ENCODE measurements at regions not wholly inside any gene's neighbourhood (a gene's known extent, or its start where the extent isn't known, plus 50 kb on each side); places are given as distances from the start of the nearest gene placed in this dataset.

DNA sequence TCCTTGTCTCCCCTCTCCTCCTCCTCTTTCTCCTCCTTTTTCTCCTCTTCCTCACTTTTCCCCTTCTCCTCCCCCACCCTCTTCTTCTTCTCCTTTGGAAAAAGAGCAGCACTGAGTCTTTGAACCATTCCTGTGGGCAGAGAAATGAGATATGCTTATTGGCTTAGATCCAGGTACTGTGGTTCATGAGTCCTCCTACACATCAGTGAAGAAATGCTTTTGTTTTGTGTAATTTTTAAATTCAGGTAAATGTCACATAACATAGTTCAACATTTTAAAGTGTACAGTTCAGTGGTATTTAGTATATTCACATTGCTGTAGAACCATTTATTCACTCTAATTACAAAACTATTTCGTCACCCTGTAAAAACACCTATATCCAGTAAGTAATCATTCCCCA is 402.1 kb downstream of the AACS start:
- H3K9me3 ChIP-seq (replicated peaks), result no peaks in the 10 kb centered on the region
- no peaks in the 10 kb centered on the region for H3K4me1 ChIP-seq (replicated peaks)
- H3K4me3 ChIP-seq, result no peak overlapping the region
- H3K27me3 ChIP-seq (replicated peaks), result no peaks in the 10 kb centered on the region
- H3K27ac ChIP-seq, result no peak overlapping the region
- H3K36me3 ChIP-seq, result no peaks in the 10 kb centered on the region
- DNase-seq (ENCODE audit: low read depth in 1 of 2, low spot score in 2 of 2), result no peak

DNA sequence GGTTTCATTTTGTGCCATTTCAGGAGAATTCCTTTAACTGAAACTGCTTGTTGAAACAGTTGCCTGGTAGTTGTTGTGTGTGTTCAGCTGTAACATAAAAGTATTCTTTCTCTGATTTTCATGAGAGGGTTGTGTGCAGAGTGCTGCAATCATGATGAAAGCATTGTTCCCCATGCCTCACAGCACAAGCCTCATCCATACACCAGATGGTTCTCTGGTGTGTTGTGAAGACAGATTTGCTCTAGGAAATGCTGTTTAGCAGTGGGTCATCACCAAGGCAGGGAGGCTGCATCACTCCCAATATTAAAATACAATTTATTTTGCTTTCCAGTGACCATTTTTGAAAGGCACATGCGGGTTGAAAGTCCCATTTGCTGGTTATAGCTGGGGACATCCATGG is 404.4 kb downstream of the AACS start:
- no peak for DNase-seq (ENCODE audit: low read depth in 1 of 2, low spot score in 2 of 2)
- Histone ChIP-seq H3K4me1 (replicated peaks) (no peaks in the 10 kb centered on the region), H3K36me3 (no peaks in the 10 kb centered on the region), H3K27me3 (replicated peaks) (no peaks in the 10 kb centered on the region), H3K9me3 (replicated peaks) (no peaks in the 10 kb centered on the region), H3K4me3 (no peak overlapping the region), H3K27ac (no peak overlapping the region)

DNA sequence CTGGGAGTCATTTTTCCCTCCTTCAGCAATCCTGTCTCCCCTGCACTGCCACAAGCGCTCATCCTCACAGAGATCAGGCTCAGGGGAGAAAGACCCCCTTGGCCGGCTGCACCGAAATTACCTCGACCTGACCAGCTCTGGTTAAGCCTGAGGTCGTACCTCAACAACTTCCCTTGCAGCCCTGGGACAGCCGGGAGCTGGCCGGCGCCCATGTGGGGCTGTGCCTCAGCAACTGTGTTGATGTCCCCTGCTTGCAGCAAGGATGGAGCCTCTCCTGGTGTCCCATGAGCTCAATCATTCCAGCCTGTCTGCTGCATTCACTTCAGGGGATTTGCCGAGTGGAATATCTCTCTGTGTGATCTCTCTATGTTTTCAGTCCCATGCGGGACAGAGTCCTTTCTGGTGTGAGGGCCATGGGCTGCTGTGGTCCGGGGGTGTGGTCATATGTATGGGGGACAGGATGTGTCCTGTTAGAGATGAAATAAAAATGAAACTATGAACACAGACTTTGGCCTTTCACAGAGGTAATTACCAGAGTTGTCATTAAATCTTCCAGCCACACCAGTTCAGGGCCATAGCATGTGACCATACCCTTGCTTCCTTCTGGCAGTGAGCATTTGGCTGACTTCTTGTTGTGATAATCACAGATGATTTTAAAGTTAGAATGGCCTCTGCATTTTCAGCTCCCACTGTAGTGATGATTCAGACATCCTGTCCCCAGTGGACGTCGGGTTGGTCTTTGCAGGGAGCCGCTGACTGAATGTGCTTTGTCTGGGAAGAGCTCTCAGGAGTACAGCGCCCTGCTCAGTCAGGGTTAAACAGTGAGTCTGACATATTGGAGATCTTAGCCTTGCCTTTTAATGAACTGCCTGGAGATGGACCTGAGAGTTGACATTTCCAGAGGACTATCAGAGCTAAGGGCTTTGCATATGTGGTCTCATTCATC is 405.9 kb downstream of the AACS start:
- Histone ChIP-seq H3K4me3 (no peak overlapping the region), H3K27me3 (replicated peaks) (no peaks in the 10 kb centered on the region), H3K27ac (no peak overlapping the region), H3K4me1 (replicated peaks) (no peaks in the 10 kb centered on the region), H3K36me3 (no peaks in the 10 kb centered on the region), H3K9me3 (replicated peaks) (no peaks in the 10 kb centered on the region)
- DNase-seq (ENCODE audit: low read depth in 1 of 2, low spot score in 2 of 2), result no peak

GRCh38 chr12:125473501-125473900 is 408.3 kb downstream of the AACS start:
- DNase-seq (ENCODE audit: low read depth in 1 of 2, low spot score in 2 of 2), result no peak
- no peak overlapping the region for H3K4me3 ChIP-seq
- H3K36me3 ChIP-seq, result no peaks in the 10 kb centered on the region
- H3K27ac ChIP-seq, result no peak overlapping the region
- no peaks in the 10 kb centered on the region for H3K9me3 ChIP-seq (replicated peaks)
- no peaks in the 10 kb centered on the region for H3K4me1 ChIP-seq (replicated peaks)
- no peaks in the 10 kb centered on the region for H3K27me3 ChIP-seq (replicated peaks)

- Histone ChIP-seq H3K27ac (no peak overlapping the region), H3K27me3 (replicated peaks) (no peaks in the 10 kb centered on the region), H3K4me1 (replicated peaks) (no peaks in the 10 kb centered on the region), H3K36me3 (no peaks in the 10 kb centered on the region), H3K4me3 (no peak overlapping the region), H3K9me3 (replicated peaks) (no peaks in the 10 kb centered on the region)
- no peak for DNase-seq (ENCODE audit: low read depth in 1 of 2, low spot score in 2 of 2)
Measured at GRCh38 chr12:125487336-125487735, 422.1 kb downstream of the AACS start.

DNA sequence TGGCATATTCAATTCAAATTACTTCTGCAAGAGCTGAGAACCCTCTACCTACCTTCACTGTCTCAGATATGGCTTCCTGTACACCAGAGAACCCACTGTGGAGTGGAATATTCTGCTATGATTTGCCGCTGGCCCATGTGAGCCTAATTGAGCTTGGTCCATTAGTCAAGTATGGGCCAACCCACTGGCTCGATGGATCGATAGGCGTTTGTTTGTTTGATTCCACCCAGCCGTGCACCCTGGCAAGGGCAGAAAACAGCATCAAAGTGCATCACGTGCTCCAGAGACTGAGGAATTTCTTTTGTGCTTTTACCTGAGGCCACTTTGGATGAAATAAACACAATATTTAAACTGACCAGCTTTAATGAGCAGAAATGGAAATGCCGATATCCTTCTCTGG is 426.3 kb downstream of the AACS start:
- Histone ChIP-seq H3K27ac (no peak overlapping the region), H3K4me3 (no peak overlapping the region), H3K27me3 (replicated peaks) (no peaks in the 10 kb centered on the region), H3K9me3 (replicated peaks) (no peaks in the 10 kb centered on the region), H3K4me1 (replicated peaks) (no peaks in the 10 kb centered on the region), H3K36me3 (no peaks in the 10 kb centered on the region)
- no peak for DNase-seq (ENCODE audit: low read depth in 1 of 2, low spot score in 2 of 2)

DNA sequence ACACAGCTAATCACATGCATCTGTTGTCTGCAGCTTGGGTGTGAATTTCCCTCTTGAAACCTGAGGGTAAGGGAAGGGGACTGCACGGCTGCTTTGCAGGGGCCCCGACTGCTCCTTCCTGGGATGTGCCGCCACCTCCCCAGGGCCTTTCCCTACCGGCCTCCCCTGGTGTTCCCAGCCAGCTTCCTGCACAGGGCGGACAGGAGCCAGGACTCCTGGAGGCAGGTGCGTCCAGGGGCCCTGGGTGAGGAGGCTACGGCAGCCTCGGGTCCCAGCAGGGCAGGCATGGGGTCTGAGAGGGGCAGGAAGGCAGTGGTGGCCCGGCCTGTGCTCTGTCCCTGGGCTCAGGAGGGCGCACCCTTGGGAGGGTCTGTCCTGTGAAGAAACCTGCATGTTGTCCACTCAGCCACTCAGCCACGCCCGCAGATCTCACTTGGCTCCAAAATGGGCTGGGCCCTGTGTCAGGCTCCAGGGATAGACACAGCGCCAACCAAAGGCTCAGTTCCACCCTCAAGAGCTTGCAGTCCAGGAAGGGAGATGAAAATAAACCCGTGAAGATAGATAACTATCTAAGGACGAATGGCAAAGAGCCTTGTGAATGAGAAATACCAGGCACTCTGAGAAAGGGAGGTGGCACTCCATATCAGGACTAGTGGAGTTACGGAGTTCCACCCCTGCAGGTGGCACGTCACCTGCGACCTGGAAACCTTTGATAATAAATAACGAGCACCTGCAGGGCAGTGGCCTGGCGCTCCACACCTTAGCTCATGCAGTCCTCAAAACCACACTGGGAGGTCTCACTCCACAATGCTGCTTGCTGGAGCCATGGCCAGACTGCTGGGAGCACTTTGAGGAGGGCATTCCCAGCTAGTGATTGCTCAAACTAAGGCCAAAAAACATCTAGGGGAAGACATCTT is 427.4 kb downstream of the AACS start:
- Histone ChIP-seq H3K4me3 (no peak overlapping the region), H3K4me1 (replicated peaks) (no peaks in the 10 kb centered on the region), H3K36me3 (no peaks in the 10 kb centered on the region), H3K27me3 (replicated peaks) (no peaks in the 10 kb centered on the region), H3K9me3 (replicated peaks) (no peaks in the 10 kb centered on the region), H3K27ac (no peak overlapping the region)
- DNase-seq (ENCODE audit: low read depth in 1 of 2, low spot score in 2 of 2), result no peak

DNA sequence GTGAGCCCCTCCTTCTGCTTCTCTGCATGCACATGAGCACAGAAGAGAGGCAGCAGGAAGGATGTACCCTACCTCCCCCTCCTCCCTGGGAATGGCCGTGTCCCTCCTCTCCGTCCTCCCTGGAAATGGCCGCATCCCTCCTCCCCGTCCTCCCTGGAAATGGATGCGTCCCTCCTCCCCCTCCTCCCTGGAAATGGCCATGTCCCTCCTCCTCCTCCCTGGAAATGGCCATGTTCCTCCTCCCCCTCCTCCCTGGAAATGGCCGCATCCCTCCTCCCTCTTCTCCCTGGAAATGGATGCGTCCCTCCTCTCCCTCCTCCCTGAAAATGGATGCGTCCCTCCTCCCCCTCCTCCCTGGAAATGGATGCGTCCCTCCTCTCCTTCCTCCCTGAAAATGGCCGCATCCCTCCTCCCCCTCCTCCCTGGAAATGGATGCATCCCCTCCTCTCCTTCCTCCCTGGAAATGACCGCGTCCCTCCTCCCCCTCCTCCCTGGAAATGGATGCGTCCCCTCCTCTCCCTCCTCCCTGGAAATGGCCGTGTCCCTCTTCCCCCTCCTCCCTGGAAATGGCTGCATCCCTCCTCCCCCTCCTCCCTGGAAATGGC is 428.6 kb downstream of the AACS start:
- Histone ChIP-seq H3K4me1 (replicated peaks) (no peaks in the 10 kb centered on the region), H3K27ac (no peak overlapping the region), H3K27me3 (replicated peaks) (no peaks in the 10 kb centered on the region), H3K36me3 (no peaks in the 10 kb centered on the region), H3K4me3 (no peak overlapping the region), H3K9me3 (replicated peaks) (no peaks in the 10 kb centered on the region)
- DNase-seq (ENCODE audit: low read depth in 1 of 2, low spot score in 2 of 2), result no peak

GRCh38 chr12:125503128-125503527 is 437.9 kb downstream of the AACS start:
- no peak for DNase-seq (ENCODE audit: low read depth in 1 of 2, low spot score in 2 of 2)
- Histone ChIP-seq H3K27ac (no peak overlapping the region), H3K36me3 (no peaks in the 10 kb centered on the region), H3K27me3 (replicated peaks) (no peaks in the 10 kb centered on the region), H3K9me3 (replicated peaks) (no peaks in the 10 kb centered on the region), H3K4me1 (replicated peaks) (no peaks in the 10 kb centered on the region), H3K4me3 (no peak overlapping the region)

DNA sequence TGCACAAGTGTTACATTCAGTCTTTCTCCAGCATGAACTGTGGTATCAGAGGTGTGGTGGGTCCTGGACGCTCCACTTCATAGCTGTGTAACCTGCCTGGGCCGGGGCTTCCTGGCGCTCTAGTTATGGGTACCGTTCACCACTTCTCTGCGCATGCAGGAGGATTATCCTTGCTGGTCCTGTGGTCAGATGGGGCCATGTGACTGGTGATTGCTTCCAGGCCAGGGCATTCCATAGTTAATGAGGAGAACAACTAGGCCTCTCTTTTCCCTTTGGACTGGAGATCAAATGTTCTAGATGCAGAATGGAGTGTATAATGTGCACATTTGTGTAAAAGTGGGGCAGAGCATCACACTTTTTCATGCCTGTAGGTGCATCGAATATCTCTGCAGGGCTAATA is 444.0 kb downstream of the AACS start:
- no peaks in the 10 kb centered on the region for H3K36me3 ChIP-seq
- no peaks in the 10 kb centered on the region for H3K27me3 ChIP-seq (replicated peaks)
- H3K9me3 ChIP-seq (replicated peaks), result no peaks in the 10 kb centered on the region
- H3K27ac ChIP-seq, result no peak overlapping the region
- H3K4me1 ChIP-seq (replicated peaks), result no peaks in the 10 kb centered on the region
- no peak overlapping the region for H3K4me3 ChIP-seq
- no peak for DNase-seq (ENCODE audit: low read depth in 1 of 2, low spot score in 2 of 2)

GRCh38 chr12:125512541-125513298 is 447.5 kb downstream of the AACS start:
- no peak for DNase-seq (ENCODE audit: low read depth in 1 of 2, low spot score in 2 of 2)
- Histone ChIP-seq H3K27me3 (replicated peaks) (no peaks in the 10 kb centered on the region), H3K4me3 (no peak overlapping the region), H3K4me1 (replicated peaks) (no peaks in the 10 kb centered on the region), H3K9me3 (replicated peaks) (no peaks in the 10 kb centered on the region), H3K36me3 (no peaks in the 10 kb centered on the region), H3K27ac (no peak overlapping the region)

DNA sequence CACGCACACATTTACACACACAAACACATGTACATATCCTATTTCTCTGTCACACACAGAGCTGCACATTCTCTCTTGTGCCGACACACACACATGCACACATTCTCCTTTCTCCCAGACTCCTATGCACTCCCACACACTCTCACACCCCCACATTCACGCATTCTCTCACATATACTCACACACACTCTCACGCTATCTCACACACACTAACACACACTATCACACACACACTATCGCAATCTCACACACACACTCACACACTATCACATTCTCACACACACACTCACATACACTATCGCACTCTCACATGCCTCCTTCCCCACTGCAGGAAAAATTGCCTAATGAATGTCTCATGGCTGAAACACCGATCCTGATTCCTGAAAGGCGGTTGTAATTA is 450.7 kb downstream of the AACS start:
- no peak for DNase-seq (ENCODE audit: low read depth in 1 of 2, low spot score in 2 of 2)
- Histone ChIP-seq H3K4me1 (replicated peaks) (no peaks in the 10 kb centered on the region), H3K36me3 (no peaks in the 10 kb centered on the region), H3K27me3 (replicated peaks) (no peaks in the 10 kb centered on the region), H3K27ac (no peak overlapping the region), H3K9me3 (replicated peaks) (0 out of 2 replicates have a peak, but pooled peaks cover 3% of the 10 kb centered on the region), H3K4me3 (no peak overlapping the region)

GRCh38 chr12:125518074-125518473 is 452.8 kb downstream of the AACS start:
- no peak for DNase-seq (ENCODE audit: low read depth in 1 of 2, low spot score in 2 of 2)
- H3K27me3 ChIP-seq (replicated peaks), result no peaks in the 10 kb centered on the region
- H3K4me1 ChIP-seq (replicated peaks), result no peaks in the 10 kb centered on the region
- H3K9me3 ChIP-seq (replicated peaks), result 0 out of 2 replicates have a peak, but pooled peaks cover 6% of the 10 kb centered on the region
- no peak overlapping the region for H3K27ac ChIP-seq
- H3K36me3 ChIP-seq, result no peaks in the 10 kb centered on the region
- H3K4me3 ChIP-seq, result no peak overlapping the region
